ENCODE measurements at regions not wholly inside any gene's neighbourhood (a gene's known extent, or its start where the extent isn't known, plus 50 kb on each side); places are given as distances from the start of the nearest gene placed in this dataset.

- no peak for TF ChIP-seq EP300 (IDR thresholded peaks at IDR 0.05; ENCODE audit: borderline replicate concordance)
- TF ChIP-seq CREB1 (IDR thresholded peaks at IDR 0.05; ENCODE audit: low read depth): no peak
- TF ChIP-seq YY1 (IDR thresholded peaks at IDR 0.05; ENCODE audit: low read depth): no peak
- TF ChIP-seq TAF1 (IDR thresholded peaks at IDR 0.05; ENCODE audit: low read depth): no peak
- TF ChIP-seq MAX (IDR thresholded peaks at IDR 0.05): no peak
- no peak for TF ChIP-seq RAD21 (IDR thresholded peaks at IDR 0.05; ENCODE audit: low read depth)
- no peak for TF ChIP-seq NFIC (IDR thresholded peaks at IDR 0.05)
- TF ChIP-seq TEAD4 (IDR thresholded peaks at IDR 0.05): no peak
- no peak for TF ChIP-seq TCF12 (IDR thresholded peaks at IDR 0.05; ENCODE audit: low read depth)
- TF ChIP-seq, protein P1, sequence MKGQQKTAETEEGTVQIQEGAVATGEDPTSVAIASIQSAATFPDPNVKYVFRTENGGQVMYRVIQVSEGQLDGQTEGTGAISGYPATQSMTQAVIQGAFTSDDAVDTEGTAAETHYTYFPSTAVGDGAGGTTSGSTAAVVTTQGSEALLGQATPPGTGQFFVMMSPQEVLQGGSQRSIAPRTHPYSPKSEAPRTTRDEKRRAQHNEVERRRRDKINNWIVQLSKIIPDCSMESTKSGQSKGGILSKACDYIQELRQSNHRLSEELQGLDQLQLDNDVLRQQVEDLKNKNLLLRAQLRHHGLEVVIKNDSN (IDR thresholded peaks at IDR 0.05): no peak
Observed at GRCh38 chr9:103990311-103990710, 103.8 kb upstream of the SMC2 start.
